IMR-90 (cell line): ENCODE measurements at regions not wholly inside any gene's neighbourhood (a gene's known extent, or its start where the extent isn't known, plus 50 kb on each side); places are given as distances from the start of the nearest gene placed in this dataset.

Source experiments
- ATAC-seq: fragments of 200-7000 bp; cut with Tn5 transposase; 2 replicates; pipeline ENCODE4 v1.9.1; 2020; ENCODE audit warnings: low read depth, mild to moderate bottlenecking, moderate library complexity
- BruUV-seq: library from RNA; stranded (reverse); fragments of 400-500 nt; replicated peaks from 2 replicates; lab custom pipeline; 2021; lab: Mats Ljungman, UMichigan
- CTCF ChIA-PET: fragments of 300-600 bp; formaldehyde crosslinking; extraction: SDS; loops from one replicate; lab custom pipeline; 2021; ENCODE audit warnings: antibody characterized with exemption; lab: Yijun Ruan, JAX
- POLR2A ChIA-PET: fragments of 300-600 bp; sonication (Branson Sonifier 250); formaldehyde crosslinking; loops from one replicate; lab custom pipeline; 2022; ENCODE audit warnings: antibody characterized with exemption; ENCODE audit not compliant: unreplicated experiment; lab: Charles Lee
- DNase-seq: peaks from one replicate; pipeline ENCODE4 v3.0.0; 2013
- H2AFZ ChIP-seq: replicated peaks from 2 replicates; pipeline ENCODE3; 2013; ENCODE audit warnings: low read length, mild to moderate bottlenecking; ENCODE audit not compliant: poor library complexity
- H2AK5ac ChIP-seq: 2 replicates; pipeline ENCODE4 v1.6.1; 2013; ENCODE audit warnings: low read depth, low read length, inconsistent platforms
- H2AK9ac ChIP-seq: replicated peaks from 2 replicates; pipeline ENCODE3; 2013; ENCODE audit warnings: mild to moderate bottlenecking, low read depth, low read length, moderate library complexity; ENCODE audit not compliant: poor library complexity
- H2BK120ac ChIP-seq: 2 replicates; pipeline ENCODE4 v1.6.1; 2013; ENCODE audit warnings: low read depth, low read length, inconsistent platforms
- H2BK15ac ChIP-seq: 3 replicates; pipeline ENCODE4 v1.6.1; 2013; ENCODE audit warnings: low read depth, low read length, inconsistent platforms
- H2BK20ac ChIP-seq: 2 replicates; pipeline ENCODE4 v1.6.1; 2013; ENCODE audit warnings: low read depth, mild to moderate bottlenecking, inconsistent platforms, low read length, moderate library complexity
- H2BK5ac ChIP-seq: 2 replicates; pipeline ENCODE4 v1.6.1; 2013; ENCODE audit warnings: mild to moderate bottlenecking, low read depth, low read length, inconsistent platforms; ENCODE audit not compliant: poor library complexity, severe bottlenecking
- H3K14ac ChIP-seq: replicated peaks from 2 replicates; pipeline ENCODE4 v1.6.1; 2013; ENCODE audit warnings: low read depth, low read length, inconsistent platforms
- H3K18ac ChIP-seq: 2 replicates; pipeline ENCODE4 v1.6.1; 2013; ENCODE audit warnings: low read depth, low read length, control low read depth
- H3K23ac ChIP-seq: 2 replicates; pipeline ENCODE4 v1.6.1; 2013; ENCODE audit warnings: low read depth, low read length, inconsistent platforms
- H3K27ac ChIP-seq: 2 replicates; pipeline ENCODE4 v1.5.1; 2013; ENCODE audit warnings: mild to moderate bottlenecking, control low read depth, low read length; ENCODE audit not compliant: insufficient read depth
- H3K27me3 ChIP-seq: 2 replicates; pipeline ENCODE4 v1.6.1; 2013; ENCODE audit warnings: low read length; ENCODE audit not compliant: control insufficient read depth, insufficient read depth
- H3K36me3 ChIP-seq: 2 replicates; pipeline ENCODE4 v1.6.1; 2013; ENCODE audit warnings: low read length, mixed read lengths; ENCODE audit not compliant: control insufficient read depth, insufficient read depth
- H3K4ac ChIP-seq: 2 replicates; pipeline ENCODE4 v1.6.1; 2013; ENCODE audit warnings: low read depth, low read length, inconsistent platforms
- H3K4me1 ChIP-seq: 2 replicates; pipeline ENCODE4 v1.6.1; 2013; ENCODE audit warnings: low read length, mixed read lengths; ENCODE audit not compliant: control insufficient read depth, insufficient read depth
- H3K4me2 ChIP-seq: 2 replicates; pipeline ENCODE4 v1.6.1; 2013; ENCODE audit warnings: low read depth, mild to moderate bottlenecking, control low read depth, low read length, moderate library complexity
- H3K4me3 ChIP-seq: 2 replicates; pipeline ENCODE4 v1.5.1; 2013; ENCODE audit warnings: low read depth, mild to moderate bottlenecking, control low read depth, low read length, moderate library complexity; ENCODE audit not compliant: insufficient read depth
- H3K56ac ChIP-seq: 2 replicates; pipeline ENCODE4 v1.6.1; 2013; ENCODE audit warnings: low read length, inconsistent platforms; ENCODE audit not compliant: insufficient read depth; ENCODE audit errors: extremely low read depth
- H3K79me1 ChIP-seq, 2 experiments: 2 replicates each; pipeline ENCODE4 v1.6.1; 2013; ENCODE audit warnings: low read length in 2 of 2, inconsistent platforms in 1 of 2, low read depth in 1 of 2
- H3K9ac ChIP-seq: 2 replicates; pipeline ENCODE4 v1.6.1; 2013; ENCODE audit warnings: low read depth, low read length, control low read depth
- H3K9me1 ChIP-seq: 2 replicates; pipeline ENCODE4 v1.6.1; 2013; ENCODE audit warnings: low read length, inconsistent platforms; ENCODE audit not compliant: insufficient read depth
- H3K9me3 ChIP-seq: 2 replicates; pipeline ENCODE4 v1.6.1; 2013; ENCODE audit warnings: low read length; ENCODE audit not compliant: control insufficient read depth, insufficient read depth
- H4K20me1 ChIP-seq: 2 replicates; pipeline ENCODE4 v1.6.1; 2013; ENCODE audit warnings: low read length, inconsistent platforms; ENCODE audit not compliant: insufficient read depth
- H4K5ac ChIP-seq: 2 replicates; pipeline ENCODE4 v1.6.1; 2013; ENCODE audit warnings: mild to moderate bottlenecking, low read depth, low read length, control low read depth
- H4K8ac ChIP-seq, 2 experiments: 2 replicates each; pipeline ENCODE4 v1.6.1; 2013; ENCODE audit warnings: low read depth in 2 of 2, low read length in 2 of 2, control low read depth in 1 of 2, inconsistent platforms in 1 of 2
- H4K91ac ChIP-seq: 2 replicates; pipeline ENCODE4 v1.6.1; 2013; ENCODE audit warnings: low read depth, low read length, inconsistent platforms; ENCODE audit not compliant: insufficient read depth
- CEBPB ChIP-seq: IDR thresholded peaks from 2 replicates; pipeline ENCODE4 v1.6.1; 2012; ENCODE audit warnings: low read depth, low read length, improper control_type of control experiment
- FOS ChIP-seq: fragments of 150-350 bp; IDR thresholded peaks from 2 replicates; pipeline ENCODE4 v1.6.1; 2016; ENCODE audit warnings: low read depth, low read length
- WGBS, 2 experiments: methylation state at CpG; one replicate each; pipeline versions ENCODE4 v1.1.5 to v1.1.7; 2013; ENCODE audit warnings: missing lambda C conversion rate in 2 of 2; ENCODE audit not compliant: insufficient read length in 1 of 2; ENCODE audit errors: extremely low coverage in 2 of 2; 5-methylcytosine and 5-hydroxymethylcytosine counted together
- dilution Hi-C: fragments of 300-500 bp; cut with HindIII; formaldehyde crosslinking; loops from one replicate; pipeline ENCODE4 v1.14.3; 2018; ENCODE audit warnings: low sequenced_read_pairs; ENCODE audit not compliant: unreplicated experiment
- in situ Hi-C: fragments of 300-500 bp; cut with MboI; formaldehyde crosslinking; loops from 3 replicates; pipeline ENCODE4 v1.14.3; 2019; ENCODE audit warnings: low sequenced_read_pairs, inconsistent platforms, mixed read lengths
- intact Hi-C: fragments of 100-400 bp; cut with micrococcal nuclease; formaldehyde crosslinking; loops from 2 replicates; pipeline ENCODE4 v1.10.0; 2022
- TF ChIP-seq, protein P1 (sequence below): conservative IDR thresholded peaks from 2 replicates; pipeline ENCODE4 v1.5.1; 2012; ENCODE audit warnings: mild to moderate bottlenecking, low read depth, low read length, improper control_type of control experiment

DNA sequence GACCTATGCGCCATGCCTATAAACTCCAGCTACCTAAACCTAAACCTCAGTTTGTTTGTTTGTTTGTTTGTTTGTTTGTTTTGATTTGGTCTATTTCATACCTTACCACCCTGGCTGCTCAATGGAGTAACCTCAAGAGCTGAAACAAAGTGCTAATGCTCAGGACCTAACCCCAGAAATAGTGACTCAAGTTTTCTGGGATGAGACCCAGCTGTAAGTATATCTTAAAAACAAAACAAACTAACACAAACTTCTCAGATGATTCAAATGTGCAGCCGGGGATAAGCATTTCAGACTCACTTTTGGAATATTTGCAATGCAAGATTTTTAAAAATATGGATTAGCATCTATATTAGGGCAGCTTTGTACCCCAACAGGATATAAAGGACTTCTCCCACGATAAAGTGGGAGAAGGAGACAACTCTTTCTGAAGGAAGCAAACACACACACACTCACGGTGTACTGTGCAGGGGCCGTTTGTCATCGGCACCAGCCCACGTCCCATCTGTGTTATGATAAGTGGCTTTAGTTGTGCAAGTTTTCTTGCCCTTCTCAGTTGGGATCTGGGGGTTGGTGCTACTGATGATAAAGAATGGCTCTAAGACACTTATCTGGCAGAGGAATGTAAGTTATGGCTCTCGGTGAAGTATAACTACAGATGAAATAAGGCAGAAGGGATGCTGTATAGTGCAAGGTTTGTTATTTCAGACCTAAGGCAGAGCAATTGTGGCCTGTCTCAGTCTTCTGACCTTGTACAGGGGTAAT, 516.7 kb upstream of the TMEM132C start:
- Histone ChIP-seq H3K9me1 (no peaks in the 10 kb centered on the region), H3K4me2 (no peak overlapping the region), H3K4ac (no peak overlapping the region), H2BK120ac (no peak overlapping the region), H3K9ac (no peak overlapping the region), H2BK15ac (no peak overlapping the region), H3K36me3 (no peaks in the 10 kb centered on the region), H3K14ac (no peak overlapping the region), H3K56ac (no peak overlapping the region), H3K27ac (no peak overlapping the region), H4K8ac (no peak overlapping the region), H2BK5ac (no peak overlapping the region), H4K20me1 (no peaks in the 10 kb centered on the region), H3K18ac (no peak overlapping the region), H3K4me3 (no peak overlapping the region), H2BK20ac (no peak overlapping the region), H4K5ac (no peak overlapping the region), H2AFZ (no peak overlapping the region), H2AK9ac (no peak overlapping the region), H3K4me1 (no peaks in the 10 kb centered on the region), H3K79me1 (no peaks in the 10 kb centered on the region), H2AK5ac (no peak overlapping the region), H3K27me3 (no peaks in the 10 kb centered on the region), H3K9me3 (peaks cover 16% of the 10 kb centered on the region; the same call in 1 of the 2 replicates), H4K91ac (no peak overlapping the region), H3K23ac (no peak overlapping the region)
- 0% methylated on average over 1 of the region's 8 CpGs; no CpG with 5 or more reads in 1 of the 2 experiments for WGBS, 2 experiments
- ATAC-seq (no peak), DNase-seq (no peak)
- TF ChIP-seq FOS, result no peak
- TF ChIP-seq CEBPB, result no peak
- TF ChIP-seq, protein P1, sequence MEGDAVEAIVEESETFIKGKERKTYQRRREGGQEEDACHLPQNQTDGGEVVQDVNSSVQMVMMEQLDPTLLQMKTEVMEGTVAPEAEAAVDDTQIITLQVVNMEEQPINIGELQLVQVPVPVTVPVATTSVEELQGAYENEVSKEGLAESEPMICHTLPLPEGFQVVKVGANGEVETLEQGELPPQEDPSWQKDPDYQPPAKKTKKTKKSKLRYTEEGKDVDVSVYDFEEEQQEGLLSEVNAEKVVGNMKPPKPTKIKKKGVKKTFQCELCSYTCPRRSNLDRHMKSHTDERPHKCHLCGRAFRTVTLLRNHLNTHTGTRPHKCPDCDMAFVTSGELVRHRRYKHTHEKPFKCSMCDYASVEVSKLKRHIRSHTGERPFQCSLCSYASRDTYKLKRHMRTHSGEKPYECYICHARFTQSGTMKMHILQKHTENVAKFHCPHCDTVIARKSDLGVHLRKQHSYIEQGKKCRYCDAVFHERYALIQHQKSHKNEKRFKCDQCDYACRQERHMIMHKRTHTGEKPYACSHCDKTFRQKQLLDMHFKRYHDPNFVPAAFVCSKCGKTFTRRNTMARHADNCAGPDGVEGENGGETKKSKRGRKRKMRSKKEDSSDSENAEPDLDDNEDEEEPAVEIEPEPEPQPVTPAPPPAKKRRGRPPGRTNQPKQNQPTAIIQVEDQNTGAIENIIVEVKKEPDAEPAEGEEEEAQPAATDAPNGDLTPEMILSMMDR, result no peak
- intact Hi-C loops, result no loop called here
- no TSS peak for BruUV-seq
- ChIA-PET CTCF (no interaction called here), POLR2A (no interaction called here)
- dilution Hi-C loops, result no loop called here
- in situ Hi-C loops, result no loop called here
